ENCODE measurements at regions not wholly inside any gene's neighbourhood (a gene's known extent, or its start where the extent isn't known, plus 50 kb on each side); places are given as distances from the start of the nearest gene placed in this dataset.

DNA sequence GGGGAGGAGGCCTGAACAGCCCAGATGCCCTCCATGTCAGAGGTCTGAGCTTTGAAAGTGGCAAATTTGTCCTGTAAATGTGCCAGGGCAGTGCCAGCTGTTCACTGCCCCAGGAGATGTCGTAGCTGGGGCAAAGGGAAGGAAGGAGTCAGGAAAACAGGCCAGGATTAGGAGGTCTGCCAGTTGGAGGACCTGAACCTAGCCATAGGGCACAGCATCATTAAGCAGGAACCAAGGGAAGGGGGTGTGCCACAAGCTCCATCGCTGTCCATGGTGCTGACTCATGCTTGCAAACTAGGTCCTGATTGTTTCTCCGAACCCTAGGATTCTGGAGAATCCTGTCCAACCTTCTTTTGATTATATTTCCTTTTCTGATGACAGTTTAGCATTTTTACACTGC is 124.2 kb downstream of the TMEM132E start:
- H3K27ac Mint-ChIP-seq: no peak overlapping the region
- H3K4me1 Mint-ChIP-seq (ENCODE audit: low read depth): no peaks in the 10 kb centered on the region

DNA sequence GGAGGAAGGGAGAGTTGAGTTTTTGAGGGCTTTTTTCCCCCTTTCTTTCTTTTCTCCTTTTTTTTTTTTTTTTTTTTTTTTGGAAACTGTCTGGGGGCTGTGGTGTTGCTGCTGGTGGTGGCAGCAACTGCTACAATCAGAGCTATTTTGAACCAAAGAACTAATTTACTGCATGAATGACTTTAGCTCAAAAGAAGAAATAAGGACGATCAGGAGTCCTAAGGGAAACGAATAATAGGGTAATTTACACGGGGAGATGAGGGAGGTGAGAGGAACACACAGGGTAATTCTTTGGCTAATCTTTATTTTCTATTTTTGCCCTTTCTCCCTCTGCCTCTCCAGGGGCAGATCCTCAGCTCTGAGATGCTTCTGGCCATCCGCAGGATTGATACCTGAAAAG is 119.8 kb downstream of the TMEM132E start:
- no peaks in the 10 kb centered on the region for H3K36me3 Mint-ChIP-seq (ENCODE audit: low read depth)
- H3K9me3 Mint-ChIP-seq: no peaks in the 10 kb centered on the region
- no peak overlapping the region for H3K4me3 Mint-ChIP-seq
- H3K27ac Mint-ChIP-seq: no peak overlapping the region
- no peaks in the 10 kb centered on the region for H3K4me1 Mint-ChIP-seq (ENCODE audit: low read depth)
- peaks cover 20% of the 10 kb centered on the region for H3K27me3 Mint-ChIP-seq

More for the DNA sequence above, 124.2 kb downstream of the TMEM132E start:
- H3K36me3 Mint-ChIP-seq (ENCODE audit: low read depth): no peaks in the 10 kb centered on the region
- peaks cover 11% of the 10 kb centered on the region for H3K9me3 Mint-ChIP-seq
- H3K27me3 Mint-ChIP-seq: peaks cover 20% of the 10 kb centered on the region
- no peak overlapping the region for H3K4me3 Mint-ChIP-seq

DNA sequence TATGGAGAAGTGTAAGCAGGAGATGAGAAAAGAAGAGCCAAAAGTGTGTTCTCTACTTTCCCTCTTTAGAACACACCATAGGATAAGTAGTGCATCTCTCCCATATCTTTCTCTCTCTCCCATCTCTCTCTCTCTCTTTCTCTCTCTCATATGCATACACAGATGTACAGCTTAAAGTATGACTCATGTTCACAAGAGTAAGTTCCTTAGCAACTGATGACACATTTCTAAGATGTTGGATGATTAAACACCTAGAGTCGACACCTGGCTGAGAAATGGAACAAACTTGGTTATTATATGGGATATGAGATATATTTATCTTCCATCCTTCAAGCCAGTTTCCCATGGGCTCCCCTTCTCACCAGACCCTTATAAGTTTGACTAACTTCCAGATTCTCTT is 113.5 kb downstream of the TMEM132E start:
- no peak overlapping the region for H3K27ac Mint-ChIP-seq
- peaks cover 11% of the 10 kb centered on the region for H3K9me3 Mint-ChIP-seq
- no peaks in the 10 kb centered on the region for H3K4me1 Mint-ChIP-seq (ENCODE audit: low read depth)
- peaks cover 43% of the 10 kb centered on the region for H3K27me3 Mint-ChIP-seq
- no peaks in the 10 kb centered on the region for H3K36me3 Mint-ChIP-seq (ENCODE audit: low read depth)
- H3K4me3 Mint-ChIP-seq: no peak overlapping the region
